Right lobe of liver (tissue), 6 donors: ENCODE measurements at regions not wholly inside any gene's neighbourhood (a gene's known extent, or its start where the extent isn't known, plus 50 kb on each side); places are given as distances from the start of the nearest gene placed in this dataset.
"Not testable (repeated sequence)": the region's sequence is repeated elsewhere in the genome, so short reads cannot be mapped to it uniquely, and the experiment has no call there.

Experiments used
- ATAC-seq, 4 donors: fragments of 200-7000 bp; cut with Tn5 transposase; one replicate each; pipeline ENCODE4 v1.9.1; 2020; ENCODE audit warnings: mild to moderate bottlenecking in 4 of 4, moderate library complexity in 4 of 4
- DNase-seq, 3 donors: peaks; one replicate each; pipeline ENCODE4 v3.0.0-alpha.2; 2020
- H3K27ac ChIP-seq, 3 donors: fragments of 200-600 bp; one replicate each; pipeline ENCODE4 v1.8.0; 2022
- H3K27me3 ChIP-seq, 2 donors: fragments of 200-600 bp; one replicate each; pipeline ENCODE4 v1.8.0; 2022
- H3K36me3 ChIP-seq, 4 donors: fragments of 200-600 bp; sonication (generic) in 1 of 4; one replicate each; pipeline versions ENCODE4 v1.5.1 to v1.8.0; 2017 to 2022; ENCODE audit warnings: control low read depth in 1 of 4
- H3K4me1 ChIP-seq, 4 donors: fragments of 200-600 bp; sonication (generic) in 1 of 4; one replicate each; pipeline versions ENCODE4 v1.5.1 to v1.8.0; 2017 to 2022; ENCODE audit warnings: control low read depth in 1 of 4
- H3K4me3 ChIP-seq, 3 donors: fragments of 200-600 bp; one replicate each; pipeline ENCODE4 v1.8.0; 2022
- H3K9me3 ChIP-seq, 4 donors: fragments of 200-600 bp; sonication (generic) in 1 of 4; one replicate each; pipeline versions ENCODE4 v1.5.1 to v1.8.0; 2017 to 2022; ENCODE audit warnings: control low read depth in 1 of 4
- CTCF ChIP-seq, 4 donors: fragments of 200-600 bp in 3 of 4; fragments of 450-650 bp in 1 of 4; IDR thresholded peaks; one replicate each; pipeline versions ENCODE4 v1.5.1 to v1.8.0; 2016 to 2022; ENCODE audit warnings: antibody characterized with exemption in 4 of 4, mild to moderate bottlenecking in 2 of 4
- POLR2A ChIP-seq: fragments of 450-650 bp; IDR thresholded peaks from one replicate; pipeline ENCODE4 v1.6.1; 2017; ENCODE audit warnings: antibody characterized with exemption, mild to moderate bottlenecking
- WGBS: methylation state at CpG from one replicate; pipeline ENCODE4 v1.1.6; 2018; ENCODE audit warnings: low coverage, low lambda C conversion rate; ENCODE audit not compliant: insufficient coverage; ENCODE audit errors: missing lambda C conversion rate; 5-methylcytosine and 5-hydroxymethylcytosine counted together
- intact Hi-C, 2 donors: fragments of 100-400 bp; cut with DNase I; formaldehyde crosslinking; loops; one replicate each; pipeline versions ENCODE4 v1.11.2 to v1.14.1; 2022
- donor health status: DM: no; HTN: yes; CAD: no.
- donor health status: DM: no; HTN: no; CAD: no.
- donor health status: DM: no; HTN: no; CAD: no.
- donor health status: DM: no; HTN: yes; CAD: no.
- donor health status: DM: no; HTN: yes; CAD: no.

- ATAC-seq (no peak), DNase-seq (no peak)
- intact Hi-C loops = no loop called here
- Histone ChIP-seq H3K9me3 (no peaks in the 10 kb centered on the region), H3K4me1 (no peaks in the 10 kb centered on the region), H3K27me3 (no peaks in the 10 kb centered on the region), H3K4me3 (no peak overlapping the region), H3K27ac (no peak overlapping the region), H3K36me3 (no peaks in the 10 kb centered on the region)
- TF ChIP-seq POLR2A = no peak
- TF ChIP-seq CTCF (IDR thresholded peaks at IDR 0.05) = no peak
These were observed 606.7 kb downstream of the PSAT1 start for GRCh38 chr9:78903581-78903980.

- no peak for DNase-seq
- H3K27me3 ChIP-seq = no peaks in the 10 kb centered on the region
- H3K4me1 ChIP-seq = no peaks in the 10 kb centered on the region
- intact Hi-C loops = no loop called here
- no peak overlapping the region for H3K4me3 ChIP-seq
- TF ChIP-seq CTCF (IDR thresholded peaks at IDR 0.05) (no peak), POLR2A (no peak)
- no peak overlapping the region for H3K27ac ChIP-seq
- ATAC-seq = no peak
- no peaks in the 10 kb centered on the region for H3K9me3 ChIP-seq
- no peaks in the 10 kb centered on the region for H3K36me3 ChIP-seq
These were observed 607.8 kb downstream of the PSAT1 start for GRCh38 chr9:78904686-78905085.

GRCh38 chr9:78905387-78905786, 608.5 kb downstream of the PSAT1 start:
- no peak for ATAC-seq
- whole genome bisulfite sequencing = 25% methylated on average over 1 of the region's 1 CpG
- intact Hi-C loops = no loop called here
- no peak overlapping the region for H3K4me3 ChIP-seq
- H3K9me3 ChIP-seq = no peaks in the 10 kb centered on the region
- no peaks in the 10 kb centered on the region for H3K36me3 ChIP-seq
- no peaks in the 10 kb centered on the region for H3K4me1 ChIP-seq
- H3K27ac ChIP-seq = no peak overlapping the region
- no peak for TF ChIP-seq POLR2A
- TF ChIP-seq CTCF (IDR thresholded peaks at IDR 0.05) = no peak
- H3K27me3 ChIP-seq = no peaks in the 10 kb centered on the region
- no peak for DNase-seq

GRCh38 chr9:78905986-78906755, 609.2 kb downstream of the PSAT1 start:
- 62% methylated on average over 5 of the region's 5 CpGs for WGBS
- Histone ChIP-seq H3K27me3 (no peaks in the 10 kb centered on the region), H3K27ac (no peak overlapping the region), H3K4me3 (no peak overlapping the region), H3K9me3 (no peaks in the 10 kb centered on the region), H3K36me3 (no peaks in the 10 kb centered on the region), H3K4me1 (no peaks in the 10 kb centered on the region)
- ATAC-seq (no peak), DNase-seq (no peak)
- intact Hi-C loops = no loop called here
- TF ChIP-seq CTCF (IDR thresholded peaks at IDR 0.05) (no peak), POLR2A (no peak)

- TF ChIP-seq POLR2A (no peak), CTCF (IDR thresholded peaks at IDR 0.05) (no peak)
- 69% methylated on average over 2 of the region's 2 CpGs for WGBS
- no peaks in the 10 kb centered on the region for H3K9me3 ChIP-seq
- no peak overlapping the region for H3K27ac ChIP-seq
- ATAC-seq (no peak), DNase-seq (no peak)
- no peaks in the 10 kb centered on the region for H3K36me3 ChIP-seq
- no peaks in the 10 kb centered on the region for H3K27me3 ChIP-seq
- intact Hi-C loops = no loop called here
- H3K4me1 ChIP-seq = no peaks in the 10 kb centered on the region
- H3K4me3 ChIP-seq = no peak overlapping the region
These were observed 612.6 kb downstream of the PSAT1 start for GRCh38 chr9:78909566-78909965.

- DNase-seq, intact Hi-C loops, H3K4me3 ChIP-seq, H3K9me3 ChIP-seq, H3K4me1 ChIP-seq, H3K27me3 ChIP-seq, H3K27ac ChIP-seq, H3K36me3 ChIP-seq, ATAC-seq: not testable (repeated sequence)
- 100% methylated on average over 1 of the region's 2 CpGs for WGBS
These were observed 620.0 kb downstream of the PSAT1 start for GRCh38 chr9:78916884-78917283.
